Fibroblast of mammary gland (primary cell): ENCODE measurements at regions not wholly inside any gene's neighbourhood (a gene's known extent, or its start where the extent isn't known, plus 50 kb on each side); places are given as distances from the start of the nearest gene placed in this dataset.

Experiments used
- DNase-seq: peaks from one replicate; pipeline ENCODE4 v3.0.0-alpha.2; 2010; ENCODE audit warnings: low read depth
- H3K4me3 ChIP-seq: 2 replicates; pipeline ENCODE4 v1.5.1; 2011; ENCODE audit warnings: low read depth, mild to moderate bottlenecking, low read length, moderate library complexity; ENCODE audit not compliant: control insufficient read depth
- TF ChIP-seq, protein P1 (sequence below): conservative IDR thresholded peaks from 2 replicates; pipeline ENCODE4 v1.5.1; 2011; ENCODE audit warnings: low read depth, low read length, inconsistent platforms; ENCODE audit not compliant: control insufficient read depth, insufficient read depth

DNA sequence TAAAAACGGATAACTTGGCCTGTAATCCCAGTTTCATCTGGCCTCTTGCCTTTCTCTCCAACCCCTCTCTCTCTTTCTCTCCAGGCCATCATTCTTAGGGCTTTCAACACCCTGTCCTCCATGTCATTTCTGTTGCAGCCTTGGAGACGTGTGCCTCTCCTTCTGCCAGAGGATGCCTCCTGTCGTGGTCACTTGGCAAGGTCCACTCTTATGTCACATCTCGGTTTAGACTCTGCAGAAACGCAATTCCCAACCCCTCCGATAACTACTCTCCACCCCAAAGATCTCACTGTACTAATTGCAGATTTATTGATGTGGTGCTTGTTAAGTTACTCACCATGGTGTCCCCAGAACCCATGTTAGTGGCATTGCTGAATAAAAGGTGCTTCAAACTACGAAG lies 787.3 kb upstream of the RBFOX1 start:
- DNase-seq, result no peak
- no peak overlapping the region for H3K4me3 ChIP-seq
- TF ChIP-seq, protein P1, sequence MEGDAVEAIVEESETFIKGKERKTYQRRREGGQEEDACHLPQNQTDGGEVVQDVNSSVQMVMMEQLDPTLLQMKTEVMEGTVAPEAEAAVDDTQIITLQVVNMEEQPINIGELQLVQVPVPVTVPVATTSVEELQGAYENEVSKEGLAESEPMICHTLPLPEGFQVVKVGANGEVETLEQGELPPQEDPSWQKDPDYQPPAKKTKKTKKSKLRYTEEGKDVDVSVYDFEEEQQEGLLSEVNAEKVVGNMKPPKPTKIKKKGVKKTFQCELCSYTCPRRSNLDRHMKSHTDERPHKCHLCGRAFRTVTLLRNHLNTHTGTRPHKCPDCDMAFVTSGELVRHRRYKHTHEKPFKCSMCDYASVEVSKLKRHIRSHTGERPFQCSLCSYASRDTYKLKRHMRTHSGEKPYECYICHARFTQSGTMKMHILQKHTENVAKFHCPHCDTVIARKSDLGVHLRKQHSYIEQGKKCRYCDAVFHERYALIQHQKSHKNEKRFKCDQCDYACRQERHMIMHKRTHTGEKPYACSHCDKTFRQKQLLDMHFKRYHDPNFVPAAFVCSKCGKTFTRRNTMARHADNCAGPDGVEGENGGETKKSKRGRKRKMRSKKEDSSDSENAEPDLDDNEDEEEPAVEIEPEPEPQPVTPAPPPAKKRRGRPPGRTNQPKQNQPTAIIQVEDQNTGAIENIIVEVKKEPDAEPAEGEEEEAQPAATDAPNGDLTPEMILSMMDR, result no peak

DNA sequence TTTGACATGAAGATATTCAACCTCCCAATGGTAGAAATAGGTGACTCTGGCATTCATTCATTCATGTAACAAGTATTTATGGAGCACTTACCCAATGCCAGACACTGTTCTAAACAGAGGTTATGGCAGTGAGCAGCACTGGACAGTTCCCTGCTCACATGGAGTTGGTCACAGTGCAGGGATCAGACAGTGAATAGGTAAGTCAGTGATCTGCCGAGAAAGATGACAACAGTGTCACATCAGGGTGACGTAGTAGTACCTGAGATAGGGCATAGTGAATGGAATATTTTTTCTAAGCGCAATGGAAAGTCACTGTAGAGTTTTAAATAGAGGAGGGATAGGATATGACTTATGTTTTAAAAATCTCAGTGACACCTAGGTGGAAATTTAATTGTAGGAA lies 791.4 kb upstream of the RBFOX1 start:
- no peak for DNase-seq
- no peak overlapping the region for H3K4me3 ChIP-seq
- TF ChIP-seq, protein P1, result no peak

DNA sequence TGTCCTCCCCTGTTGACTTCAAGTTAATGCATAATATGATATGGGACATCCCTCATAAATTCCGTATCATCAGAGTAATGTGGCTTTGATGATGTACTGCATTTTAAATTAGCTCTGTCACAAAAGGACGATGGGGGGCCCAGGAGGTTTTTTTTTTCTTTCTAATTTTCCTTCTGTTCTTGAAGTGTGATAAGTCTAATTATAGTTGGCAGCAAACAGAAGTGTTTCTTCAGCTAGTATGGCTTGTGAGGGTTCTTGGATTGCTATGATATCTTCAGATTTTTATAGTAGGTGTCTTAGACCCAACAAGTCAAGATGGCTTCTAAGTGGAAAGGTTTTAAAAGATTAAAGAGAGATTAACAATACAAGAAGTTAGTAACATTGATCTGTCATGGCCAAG lies 796.2 kb upstream of the RBFOX1 start:
- no peak overlapping the region for H3K4me3 ChIP-seq
- TF ChIP-seq, protein P1, result no peak
- no peak for DNase-seq

DNA sequence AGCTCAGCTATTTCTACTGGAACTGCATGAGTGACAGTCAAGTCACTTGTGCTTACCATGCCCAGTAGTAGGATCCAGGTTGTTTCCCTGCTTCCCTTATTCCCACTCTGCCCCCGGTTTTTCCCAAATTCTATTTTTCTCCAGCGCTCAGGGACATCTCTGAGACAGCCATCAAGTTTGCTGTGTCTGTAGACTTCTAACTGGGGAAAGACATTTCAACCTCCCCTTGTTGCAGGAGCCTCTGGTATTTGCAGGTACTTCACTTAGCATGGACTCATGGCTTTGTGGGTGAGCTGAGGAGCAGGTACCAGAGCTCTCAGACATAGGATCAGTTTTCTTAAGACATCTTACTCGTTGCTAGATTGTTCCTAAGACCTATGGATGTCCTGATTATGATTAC lies 801.6 kb upstream of the RBFOX1 start:
- TF ChIP-seq, protein P1, result no peak
- no peak overlapping the region for H3K4me3 ChIP-seq
- DNase-seq, result no peak

DNA sequence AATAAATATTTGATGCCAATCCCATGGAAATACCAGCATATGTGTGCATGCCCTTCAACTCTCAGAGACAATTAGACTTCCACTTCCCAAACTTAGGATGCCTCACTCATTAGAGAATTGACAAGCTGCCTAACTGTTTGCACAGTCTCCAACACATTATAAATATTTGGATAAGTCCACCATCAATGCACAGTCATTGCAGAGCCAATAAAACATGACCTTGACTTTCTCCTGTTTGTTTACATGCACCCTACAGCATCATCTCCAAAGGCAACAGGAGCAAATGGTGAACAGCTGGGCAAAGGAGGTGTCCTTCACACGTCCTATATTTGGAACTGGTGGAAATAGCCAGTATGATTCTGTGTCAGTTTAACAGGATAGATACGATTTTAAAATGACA lies 804.4 kb upstream of the RBFOX1 start:
- no peak for DNase-seq
- H3K4me3 ChIP-seq, result no peak overlapping the region
- TF ChIP-seq, protein P1, result no peak

DNA sequence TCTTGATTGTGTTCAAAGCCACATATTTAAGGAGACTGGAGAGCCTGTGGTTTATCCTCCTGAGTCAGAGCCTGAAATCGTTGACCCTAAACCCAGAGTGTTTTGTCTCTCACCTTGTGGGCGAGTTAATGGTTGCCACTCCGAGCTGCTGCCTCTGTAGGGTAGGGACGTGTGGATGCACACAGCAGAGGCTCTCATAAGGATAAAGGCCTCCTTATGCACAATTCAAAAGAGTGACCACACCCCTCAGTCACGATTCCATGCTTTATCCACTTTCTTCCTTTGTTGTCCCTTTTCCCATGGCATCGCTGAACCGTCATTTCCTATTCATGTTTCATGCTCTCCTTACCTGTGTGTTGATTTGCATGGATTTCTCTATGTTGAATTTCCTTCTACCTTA lies 805.0 kb upstream of the RBFOX1 start:
- no peak for DNase-seq
- H3K4me3 ChIP-seq, result no peak overlapping the region
- TF ChIP-seq, protein P1, result no peak

DNA sequence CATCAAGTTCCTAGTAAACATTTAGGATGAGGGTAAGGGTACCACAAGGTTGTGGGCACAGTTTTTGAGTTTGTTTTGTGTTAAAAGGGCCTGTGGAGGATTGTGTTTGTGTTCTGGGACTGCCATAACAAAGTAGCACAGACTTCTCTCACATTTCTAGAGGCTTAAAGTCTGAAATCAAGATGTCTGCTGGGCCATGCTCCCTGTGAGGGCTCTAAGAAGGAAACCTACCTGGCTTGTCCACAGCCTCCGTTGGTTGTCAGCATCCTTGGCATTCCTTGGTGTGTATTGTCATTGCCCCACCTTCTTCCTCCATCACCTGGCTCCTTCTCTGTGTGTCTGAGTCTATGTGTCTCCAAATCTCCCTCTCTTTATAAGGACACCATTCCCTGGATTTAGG lies 808.1 kb upstream of the RBFOX1 start:
- H3K4me3 ChIP-seq, result no peak overlapping the region
- TF ChIP-seq, protein P1, result no peak
- no peak for DNase-seq
